D341Med (cell line): ENCODE measurements at regions not wholly inside any gene's neighbourhood (a gene's known extent, or its start where the extent isn't known, plus 50 kb on each side); places are given as distances from the start of the nearest gene placed in this dataset.
"Not testable (repeated sequence)": the region's sequence is repeated elsewhere in the genome, so short reads cannot be mapped to it uniquely, and the experiment has no call there.

Experiments used
- DNase-seq: peaks from one replicate; pipeline ENCODE4 v3.0.0; 2012; ENCODE audit warnings: low spot score

DNA sequence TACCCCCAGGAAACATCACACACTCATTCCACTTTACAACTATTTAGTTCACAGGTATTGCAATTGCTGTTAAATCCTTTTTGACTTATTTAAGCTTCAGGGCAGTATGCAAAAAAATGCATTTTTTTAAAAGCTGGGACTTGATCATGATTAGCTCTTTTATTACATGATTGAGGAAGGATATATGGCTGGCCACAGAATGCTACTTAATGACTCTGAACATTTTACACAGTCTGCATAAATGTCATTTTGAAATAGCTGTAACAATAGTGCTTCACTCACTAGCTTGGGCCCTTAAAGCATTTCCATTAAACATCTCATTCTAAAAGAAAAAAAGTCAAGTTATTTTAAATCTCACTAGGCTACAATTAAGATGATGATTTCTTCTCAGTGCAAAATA is 429.7 kb downstream of the FRK start:
- no peak for DNase-seq

DNA sequence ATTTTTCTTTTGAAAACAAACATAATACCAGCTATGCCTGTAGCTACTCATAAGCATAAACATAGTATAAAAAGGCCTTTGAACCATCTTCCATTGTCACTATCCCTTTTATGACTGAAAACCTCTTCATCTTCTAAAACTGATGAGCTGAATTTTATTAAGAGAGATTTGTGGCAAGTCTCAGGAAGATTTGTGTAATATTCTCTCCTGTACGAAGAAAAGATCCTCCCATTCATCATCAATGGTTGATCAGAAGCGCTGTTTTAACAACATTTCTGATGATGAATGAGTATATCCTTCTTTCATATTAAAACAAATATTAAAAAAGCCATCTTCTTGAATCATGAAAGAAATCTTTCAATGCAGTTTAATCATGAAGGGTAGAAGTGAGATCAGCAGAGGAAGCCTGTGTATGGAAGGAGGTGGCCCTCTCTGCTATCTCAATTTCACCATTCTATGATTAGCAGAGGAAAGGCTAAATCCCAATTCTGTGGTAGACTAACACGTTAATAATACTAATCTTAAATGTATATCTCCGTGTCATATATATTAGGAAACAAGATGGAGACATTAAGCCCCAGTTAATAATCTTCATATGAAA is 430.2 kb downstream of the FRK start:
- DNase-seq: no peak

DNA sequence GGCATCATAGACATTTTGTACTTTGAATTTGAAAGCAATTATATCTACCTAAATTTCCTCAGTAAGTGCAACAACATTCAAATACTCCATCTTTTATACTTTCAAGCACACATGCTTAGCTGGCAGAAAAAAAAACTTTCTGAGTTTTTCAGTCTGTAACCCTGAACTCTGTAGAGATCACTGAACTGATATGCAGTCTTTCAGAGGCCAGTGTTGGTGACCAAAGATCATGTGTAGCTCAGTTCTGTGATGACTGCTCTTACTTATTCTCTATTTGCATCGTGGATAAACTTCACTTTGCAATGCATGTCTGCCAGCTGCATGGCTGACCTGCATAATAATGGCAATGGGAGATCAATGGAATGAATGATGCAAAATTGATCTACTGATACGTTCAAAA is 431.3 kb downstream of the FRK start:
- DNase-seq: no peak

DNA sequence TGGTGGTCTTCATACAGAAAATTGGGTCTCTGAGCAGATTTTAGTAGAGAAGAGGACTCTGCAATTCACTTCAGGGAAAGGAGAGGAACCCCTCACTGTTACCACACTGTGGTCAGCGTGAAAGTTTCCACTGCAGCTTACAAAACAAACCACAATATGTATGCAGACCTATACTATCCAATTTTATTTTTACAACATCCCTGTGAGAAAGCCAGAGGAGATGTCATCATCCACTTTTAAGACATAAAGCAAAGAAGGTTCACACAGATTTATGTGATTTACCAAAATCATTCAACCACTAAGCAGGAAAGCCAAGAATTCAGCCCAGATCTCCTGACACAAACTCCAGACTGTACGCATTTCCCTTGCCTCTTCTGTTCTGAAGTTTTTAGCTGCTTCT is 442.4 kb downstream of the FRK start:
- no peak for DNase-seq

DNA sequence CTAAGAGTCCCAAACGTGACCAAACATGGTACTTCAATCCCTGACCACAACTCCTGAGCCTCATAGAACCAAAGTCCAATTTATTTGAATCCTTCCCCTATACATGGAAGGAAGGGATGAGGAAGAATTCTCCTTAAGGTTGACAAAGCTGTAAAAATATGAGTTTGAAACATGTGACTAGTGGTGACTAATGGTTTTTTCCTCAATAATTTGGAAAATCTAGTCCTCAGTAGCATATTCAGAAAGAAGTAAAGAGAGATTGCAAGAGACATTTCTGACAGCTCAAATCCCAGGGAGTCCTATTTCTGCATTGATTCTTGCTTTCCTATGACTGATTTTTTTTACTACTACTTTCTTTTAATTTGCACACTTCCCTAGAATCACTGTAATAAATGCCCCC is 443.7 kb downstream of the FRK start:
- no peak for DNase-seq

DNA sequence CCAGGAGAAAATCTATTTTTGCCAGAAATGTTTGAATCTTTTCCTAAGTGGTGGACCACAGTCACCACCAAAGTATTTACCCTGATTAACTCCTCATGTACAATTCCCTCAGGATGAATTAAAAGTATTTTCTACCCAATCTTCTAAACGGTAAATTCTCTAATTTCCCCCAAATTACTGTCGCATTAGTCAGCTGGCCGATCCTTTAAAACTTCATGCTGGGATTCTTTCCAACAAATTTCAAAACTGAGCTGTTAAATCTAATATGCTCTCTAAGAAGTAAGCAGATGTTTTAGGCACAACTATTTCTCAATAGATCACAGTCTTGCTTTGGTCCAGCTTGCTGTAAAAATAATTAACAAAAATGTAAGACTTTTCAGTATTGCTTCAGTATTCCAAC is 447.2 kb downstream of the FRK start:
- no peak for DNase-seq

DNA sequence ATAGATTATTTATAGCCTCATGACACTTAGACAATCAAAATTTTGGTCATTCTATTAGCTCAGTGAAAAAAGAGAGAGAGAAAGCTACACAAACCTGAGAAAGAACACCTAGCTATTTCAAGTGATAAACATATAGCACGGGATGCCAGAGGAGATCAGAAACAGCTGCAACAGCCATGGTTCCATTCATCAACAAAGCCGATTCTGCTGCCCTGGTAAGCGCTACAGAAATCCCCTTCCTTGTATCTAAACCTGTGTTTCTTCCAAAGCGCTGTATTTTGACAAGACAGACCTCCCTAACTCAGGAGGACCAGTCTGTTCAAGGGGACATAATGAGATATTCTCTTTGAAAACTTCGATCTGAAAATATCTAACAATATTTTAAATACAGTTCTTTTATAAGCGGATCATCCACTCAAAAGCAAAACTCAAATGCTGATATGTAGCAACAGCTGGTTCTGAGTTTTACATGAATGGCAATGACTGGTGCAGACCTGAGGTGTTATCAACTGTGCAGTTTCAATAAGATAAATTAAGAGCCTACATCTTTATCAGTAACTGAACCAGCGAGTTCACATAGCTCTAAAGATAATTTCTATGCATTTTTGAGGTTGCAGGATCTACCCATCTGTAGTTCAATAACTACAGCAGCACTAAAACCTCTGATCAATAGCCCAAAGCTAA is 447.8 kb downstream of the FRK start:
- no peak for DNase-seq

DNA sequence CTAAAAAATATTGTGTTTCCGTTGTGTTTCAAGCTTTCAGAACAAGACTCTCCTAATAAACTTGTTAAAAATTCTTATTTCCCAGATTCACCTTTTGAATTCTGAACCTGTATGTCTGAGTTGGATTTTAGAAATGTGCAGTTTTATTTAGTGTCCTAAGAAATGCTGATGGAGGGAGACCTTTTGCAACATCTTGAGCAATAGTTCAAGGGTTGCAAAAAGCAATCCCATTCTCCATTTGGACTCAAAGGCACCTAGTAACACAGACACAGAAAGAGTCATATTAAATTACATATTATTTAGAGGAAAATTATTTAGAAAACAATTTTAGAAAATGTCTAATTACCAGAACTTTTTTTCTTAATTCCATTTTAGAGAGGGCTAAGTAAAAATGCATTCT is 448.5 kb downstream of the FRK start:
- DNase-seq: no peak

DNA sequence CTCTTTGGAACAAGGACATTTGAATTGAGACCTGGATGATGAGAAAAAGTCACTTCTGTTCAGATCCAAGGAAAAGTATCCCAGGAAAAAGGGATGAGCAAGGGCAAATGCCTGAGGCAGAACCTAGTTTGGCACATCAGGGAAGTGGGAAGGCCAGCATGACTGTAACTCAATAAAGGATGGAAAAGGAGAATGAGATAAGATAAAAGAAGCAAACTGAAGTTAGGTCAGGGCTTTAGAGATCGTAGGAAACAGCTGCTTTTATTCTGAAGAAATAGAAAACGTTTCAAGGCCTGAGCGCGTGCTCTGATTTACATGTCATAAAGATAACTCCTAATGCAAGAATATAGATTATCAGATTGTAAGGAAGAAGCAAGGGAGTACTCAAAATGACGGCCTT is 450.0 kb downstream of the FRK start:
- no peak for DNase-seq

DNA sequence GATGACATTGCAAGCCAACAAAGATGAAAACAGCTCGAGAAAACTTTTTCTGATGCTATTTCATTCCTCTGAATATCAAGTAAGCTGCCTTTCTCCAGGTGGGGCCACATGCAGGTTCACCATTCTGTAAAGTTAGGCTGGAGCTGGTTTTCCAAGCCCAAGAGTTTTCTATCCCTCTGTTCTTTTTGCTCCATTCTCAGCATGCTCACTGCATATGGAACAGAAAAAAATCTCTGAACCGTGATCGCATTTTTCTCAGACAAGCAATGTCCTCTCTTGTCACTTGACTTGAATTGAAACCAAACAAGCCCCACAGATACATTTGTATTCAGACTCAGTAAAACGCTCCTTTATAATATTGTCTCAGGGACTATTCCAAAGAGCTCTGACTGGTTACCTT is 451.6 kb downstream of the FRK start:
- no peak for DNase-seq

DNA sequence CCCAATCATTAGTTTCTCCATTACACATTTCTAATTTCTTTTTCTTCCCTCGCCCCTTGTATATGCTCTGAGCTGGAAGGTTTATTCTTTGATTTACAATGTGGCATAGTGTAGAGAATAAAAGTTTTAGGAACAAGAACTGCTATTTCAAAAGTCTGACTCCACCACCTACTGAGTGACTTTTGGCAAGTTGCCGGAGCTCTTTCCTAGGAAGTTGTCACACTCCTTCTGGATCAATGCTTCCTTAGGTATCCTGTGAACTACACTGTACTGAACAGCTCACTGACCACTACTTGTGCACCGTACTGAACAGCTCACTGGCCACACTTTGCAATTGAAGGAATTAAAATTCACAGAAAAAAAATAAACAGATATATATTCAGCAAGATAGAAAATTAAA is 458.2 kb downstream of the FRK start:
- DNase-seq: no peak

DNA sequence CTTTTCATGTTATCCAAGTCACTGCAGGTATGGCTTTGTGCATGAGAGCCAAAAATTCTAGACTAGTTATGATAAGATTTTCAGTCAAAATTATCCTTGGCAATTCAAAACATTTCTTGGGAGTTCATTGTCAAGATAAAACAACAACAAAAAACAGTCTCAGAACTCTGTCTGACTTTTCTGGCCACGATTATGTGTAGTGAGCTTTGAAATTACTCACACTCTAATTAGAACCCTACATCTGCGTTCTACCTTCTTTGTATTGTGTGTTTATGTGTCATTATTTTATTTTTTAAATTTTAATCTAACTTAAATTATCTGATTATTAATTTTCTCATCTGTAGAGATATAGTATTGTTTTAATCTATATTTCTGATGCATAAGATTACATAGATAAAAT is 459.2 kb downstream of the FRK start:
- DNase-seq: no peak

DNA sequence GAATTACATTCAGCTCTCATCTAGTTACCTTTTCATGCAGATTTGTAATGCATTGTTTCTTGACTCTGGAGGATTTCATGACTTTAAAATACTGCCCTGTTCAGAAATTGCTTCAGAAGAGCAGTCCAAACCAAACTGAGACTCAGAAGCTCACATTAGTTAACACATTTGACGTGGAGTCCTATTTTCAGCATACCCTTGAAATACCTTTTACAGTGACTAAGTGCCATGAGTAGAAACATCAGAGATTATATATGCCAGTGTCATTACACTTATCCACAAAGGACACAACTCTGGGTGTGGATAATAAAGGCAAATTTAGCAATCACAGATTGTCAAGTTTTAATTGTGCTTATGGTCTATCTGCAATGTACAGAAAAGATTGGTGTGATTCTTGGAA is 459.6 kb downstream of the FRK start:
- DNase-seq: no peak

DNA sequence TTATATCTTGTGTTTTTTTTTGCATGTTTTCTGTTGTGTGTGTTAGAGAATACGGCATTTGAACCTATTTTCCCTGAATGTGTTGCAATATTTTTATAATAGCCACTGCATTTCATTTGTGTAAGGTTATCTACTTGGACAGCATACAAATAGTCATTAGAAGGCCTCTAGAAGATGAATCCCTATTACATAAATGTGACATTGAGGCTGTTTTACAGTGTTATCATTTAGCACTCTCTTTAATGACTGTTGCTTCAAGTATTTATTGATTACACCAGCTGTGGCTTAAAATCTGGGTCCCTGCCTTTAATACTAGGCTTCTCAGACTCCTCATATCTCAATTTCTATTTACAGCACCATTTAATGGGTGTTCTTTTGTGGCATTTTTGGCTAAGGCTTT is 465.8 kb downstream of the FRK start:
- no peak for DNase-seq

DNA sequence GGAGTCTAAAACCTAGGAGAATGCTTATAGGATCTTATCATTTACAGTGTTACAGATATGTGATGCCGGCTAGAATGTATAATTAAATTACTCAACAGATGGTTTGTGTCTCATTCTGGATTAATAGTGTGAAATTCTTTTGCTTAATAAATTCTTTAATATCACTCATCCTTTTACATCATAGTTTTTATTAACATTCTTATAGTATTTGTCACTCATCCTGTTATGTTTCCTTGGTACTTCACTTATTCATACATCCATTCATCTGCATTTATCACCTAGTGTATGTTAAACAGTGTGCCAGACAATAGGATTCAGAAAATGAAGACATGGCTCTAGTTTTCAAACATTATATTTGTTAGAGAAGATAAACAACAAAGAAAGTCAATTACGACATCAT is 468.7 kb downstream of the FRK start:
- DNase-seq: no peak

DNA sequence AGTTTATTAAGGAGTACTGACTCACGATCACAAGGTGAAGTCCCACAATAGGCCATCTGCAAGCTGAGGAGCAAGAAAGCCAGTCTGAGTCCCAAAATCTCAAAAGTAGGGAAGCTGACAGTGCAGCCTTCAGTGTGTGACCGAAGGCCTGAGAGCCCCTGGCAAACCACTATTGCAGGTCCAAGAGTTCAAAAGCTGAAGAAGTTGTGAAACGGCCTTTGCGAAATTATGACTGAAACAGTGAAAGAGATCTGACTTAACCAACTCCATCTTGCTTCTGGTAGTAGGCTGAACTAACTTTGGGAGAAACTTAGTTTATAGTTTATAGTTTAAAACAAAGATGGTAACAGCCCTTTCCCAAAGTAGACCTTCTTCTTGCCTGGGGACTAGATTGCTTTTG is 471.6 kb downstream of the FRK start:
- DNase-seq: not testable (repeated sequence)

DNA sequence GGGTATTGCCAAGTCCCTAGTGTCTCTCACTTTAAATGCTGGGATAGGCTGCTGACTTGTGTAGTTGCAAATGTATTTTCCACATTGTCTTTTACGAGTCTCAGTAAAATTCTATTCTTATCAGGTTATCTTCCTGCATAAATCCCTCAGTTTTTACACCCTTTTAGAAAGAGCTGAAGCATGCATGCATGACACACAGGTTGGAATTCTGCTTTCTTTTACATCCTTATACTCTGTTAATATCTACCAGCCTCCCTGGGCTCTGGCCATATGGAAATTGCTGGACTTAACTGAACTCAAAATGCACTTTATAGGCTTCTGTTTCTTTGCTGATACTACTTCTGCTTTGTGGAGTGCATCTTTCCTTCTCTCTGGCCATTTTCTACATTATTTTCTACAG is 477.4 kb downstream of the FRK start:
- DNase-seq: no peak

DNA sequence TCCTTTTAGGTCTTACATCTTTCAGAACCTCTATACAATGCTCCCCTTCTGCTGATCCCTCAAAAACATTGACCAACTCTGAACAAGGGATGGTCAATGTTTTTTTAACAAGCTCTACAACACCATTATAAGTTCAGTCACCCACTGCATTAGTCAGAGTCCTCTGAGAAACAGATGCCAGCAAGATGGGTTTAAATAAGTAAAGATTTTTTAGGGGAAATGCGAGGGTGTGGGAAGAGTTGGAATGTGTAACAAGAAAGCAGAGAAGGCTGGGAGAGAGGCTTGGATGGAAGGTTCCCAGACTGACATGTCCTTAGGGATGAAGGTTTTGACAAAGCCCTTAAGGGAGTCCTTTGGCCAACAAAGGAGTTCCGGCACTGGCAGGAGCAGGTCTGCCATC is 478.3 kb downstream of the FRK start:
- no peak for DNase-seq

DNA sequence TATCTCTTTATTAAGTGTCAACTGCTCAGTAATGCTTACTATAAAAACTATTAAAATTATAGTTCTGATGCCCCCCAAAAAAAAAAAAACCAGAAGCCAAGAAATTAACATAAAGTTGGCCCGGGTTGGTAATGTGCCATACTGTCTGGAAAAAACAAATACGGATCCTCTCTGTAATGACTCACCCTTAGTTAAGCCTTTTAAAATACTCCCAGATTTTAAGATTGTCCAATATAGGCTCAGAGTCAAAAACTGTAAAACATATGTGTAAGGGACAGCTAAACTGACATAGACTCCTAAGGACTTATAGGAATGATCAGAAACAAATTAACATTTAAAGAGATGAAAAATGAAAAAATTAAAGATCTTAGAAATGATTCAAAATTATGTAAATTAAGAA is 481.1 kb downstream of the FRK start:
- not testable (repeated sequence) for DNase-seq

DNA sequence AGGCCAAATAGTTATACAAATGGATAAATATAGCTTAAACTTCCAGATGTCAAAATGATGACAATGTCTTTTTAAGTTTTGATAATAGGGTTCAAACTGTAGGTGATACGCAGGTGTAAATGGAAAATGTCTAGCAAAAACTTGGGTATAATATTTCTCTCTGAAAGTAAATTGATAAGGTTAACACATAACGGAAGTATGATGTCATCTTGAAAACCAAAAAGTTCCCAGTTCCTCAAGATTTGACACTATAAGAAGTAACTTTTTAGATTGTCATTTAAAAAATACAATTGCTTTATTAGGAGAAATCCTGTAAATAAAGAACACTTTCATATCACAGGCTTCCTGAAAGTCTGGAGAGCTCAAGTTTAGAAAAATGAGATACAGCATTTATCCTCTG is 483.4 kb downstream of the FRK start:
- DNase-seq: no peak

DNA sequence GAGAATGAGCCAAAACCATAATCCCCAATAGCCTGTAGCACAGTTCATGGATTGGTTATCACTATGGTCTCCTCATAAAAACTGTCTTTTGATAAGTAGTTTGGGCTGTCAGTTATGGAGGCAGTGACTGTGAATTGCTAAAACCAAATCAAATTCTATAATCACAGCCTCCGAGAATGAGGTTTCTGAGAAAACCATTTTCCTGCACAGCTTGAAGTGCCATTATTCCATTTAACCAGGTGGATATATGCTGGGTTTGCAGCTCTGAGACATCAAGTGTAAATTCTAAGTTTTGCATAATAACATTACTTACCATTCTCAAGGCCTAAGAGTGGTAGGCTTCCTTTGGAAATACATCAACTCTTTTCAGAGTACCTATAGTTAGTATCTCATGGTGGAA is 485.4 kb downstream of the FRK start:
- DNase-seq: no peak

DNA sequence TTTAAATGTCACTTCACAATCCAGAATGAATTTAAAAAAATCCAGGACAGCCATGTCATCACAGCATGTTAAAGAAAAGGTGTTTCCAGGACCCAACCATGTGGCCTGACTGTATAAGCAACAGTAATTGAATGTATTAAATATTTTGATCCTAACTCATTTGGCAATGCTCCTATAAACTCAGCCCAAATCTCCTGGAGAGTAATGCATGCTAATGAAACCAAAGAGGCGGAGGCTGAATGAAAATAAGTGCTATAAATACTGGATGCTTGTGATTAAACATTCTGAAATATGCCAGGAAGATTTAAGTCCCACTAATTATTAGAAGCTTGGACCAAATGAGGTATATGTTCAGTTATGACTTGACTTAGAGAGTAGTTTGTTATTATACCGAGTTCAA is 486.8 kb downstream of the FRK start:
- DNase-seq: no peak

DNA sequence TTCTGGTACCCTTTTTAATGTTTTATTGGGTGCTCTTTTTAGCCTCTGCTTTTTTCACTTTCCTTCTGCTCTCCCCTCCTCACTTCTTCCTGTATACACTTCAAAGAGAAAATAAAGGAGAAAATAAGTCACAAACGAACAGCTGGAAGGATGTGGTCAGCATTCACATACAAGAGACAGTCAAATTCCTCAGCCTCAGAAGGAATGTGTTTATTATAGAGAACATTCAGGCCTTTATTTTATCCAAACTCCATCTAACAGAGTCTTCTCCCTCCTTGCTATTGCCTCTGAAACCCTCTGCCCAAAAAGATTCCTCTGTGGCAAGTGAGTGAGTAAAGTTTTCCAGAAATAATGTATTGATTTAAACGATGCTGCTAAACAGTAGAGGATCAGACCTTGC is 490.4 kb downstream of the FRK start:
- no peak for DNase-seq

DNA sequence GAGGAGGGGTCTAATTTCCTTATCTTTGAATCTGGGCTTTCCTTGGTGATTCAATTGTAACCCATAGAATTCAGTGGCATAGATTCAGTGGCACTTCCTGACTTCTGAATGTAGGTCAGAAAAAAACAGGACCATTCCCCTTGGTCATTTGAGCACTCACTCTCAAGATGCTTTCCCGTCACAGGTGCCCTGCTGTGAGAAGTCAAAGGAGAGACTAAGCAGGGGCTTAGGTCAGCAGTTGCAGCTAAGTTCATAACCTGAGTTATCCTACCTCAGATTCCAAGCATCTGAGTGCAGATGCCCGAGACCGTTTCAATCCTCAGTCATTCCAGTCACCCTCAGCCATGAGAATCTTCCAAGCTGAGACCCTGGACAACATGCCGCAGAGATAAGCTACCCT is 506.6 kb downstream of the FRK start:
- DNase-seq: no peak

DNA sequence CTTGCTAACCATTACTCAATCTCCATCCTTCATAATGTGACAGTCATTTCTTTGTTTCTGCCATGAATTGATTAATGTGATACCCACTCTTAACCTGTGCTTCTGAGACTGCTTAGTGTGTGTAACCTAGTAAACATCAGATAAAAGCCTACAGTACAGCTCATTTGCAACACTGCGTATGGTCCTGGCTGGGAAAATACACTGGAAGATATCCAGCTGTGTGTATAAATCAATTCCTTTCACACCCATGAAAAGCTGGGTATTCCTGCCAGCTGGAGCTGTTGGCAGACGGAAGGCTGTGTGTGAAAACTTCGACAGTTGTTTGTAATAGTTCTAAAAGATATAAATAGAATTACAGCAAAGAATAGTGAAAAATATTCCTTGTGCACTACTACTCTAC is 509.2 kb downstream of the FRK start:
- no peak for DNase-seq
